Keratinocyte (primary cell): ENCODE measurements at regions not wholly inside any gene's neighbourhood (a gene's known extent, or its start where the extent isn't known, plus 50 kb on each side); places are given as distances from the start of the nearest gene placed in this dataset.

Source experiments
- DNase-seq: peaks from one replicate; pipeline ENCODE4 v3.0.0-alpha.2; 2011; ENCODE audit warnings: low read depth, missing footprints, low spot score
- FAIRE-seq: peaks from 2 replicates; lab custom pipeline; 2011; peaks lifted over from hg19 to GRCh38; lab: Jason Lieb, UNC
- H2AFZ ChIP-seq: 2 replicates; pipeline ENCODE4 v1.6.0; 2012; ENCODE audit warnings: low read length, control low read depth, inconsistent platforms; ENCODE audit not compliant: control insufficient read depth
- H3K27ac ChIP-seq: 2 replicates; pipeline ENCODE4 v1.5.1; 2011; ENCODE audit warnings: low read length; ENCODE audit not compliant: control insufficient read depth, insufficient read depth
- H3K27me3 ChIP-seq: 3 replicates; pipeline ENCODE4 v1.6.0; 2011; ENCODE audit warnings: low read length; ENCODE audit not compliant: control insufficient read depth, insufficient read depth; ENCODE audit errors: extremely low read depth
- H3K36me3 ChIP-seq, 2 experiments: 2 replicates in 1 of 2; 3 replicates in 1 of 2; pipeline ENCODE4 v1.5.1; 2011; ENCODE audit warnings: low read length in 2 of 2, mild to moderate bottlenecking in 1 of 2; ENCODE audit not compliant: control insufficient read depth in 2 of 2, insufficient read depth in 2 of 2; ENCODE audit errors: extremely low read depth in 1 of 2
- H3K4me1 ChIP-seq: 3 replicates; pipeline ENCODE4 v1.5.1; 2011; ENCODE audit warnings: low read length; ENCODE audit not compliant: control insufficient read depth, insufficient read depth; ENCODE audit errors: extremely low read depth
- H3K4me2 ChIP-seq: 3 replicates; pipeline ENCODE4 v1.6.0; 2011; ENCODE audit warnings: low read depth, low read length; ENCODE audit not compliant: control insufficient read depth, insufficient read depth; ENCODE audit errors: extremely low read depth
- H3K4me3 ChIP-seq, 3 experiments: fragments of 200-600 bp in 1 of 3; sonication (generic) in 1 of 3; 2 replicates in 2 of 3; 3 replicates in 1 of 3; pipeline ENCODE4 v1.5.1; 2011 to 2016; ENCODE audit warnings: low read length in 3 of 3, mild to moderate bottlenecking in 3 of 3, control low read depth in 2 of 3, inconsistent platforms in 1 of 3, low read depth in 1 of 3, mixed read lengths in 1 of 3, mixed run types in 1 of 3, moderate library complexity in 1 of 3; ENCODE audit not compliant: control insufficient read depth in 2 of 3, insufficient read depth in 2 of 3; ENCODE audit errors: extremely low read depth in 1 of 3
- H3K79me2 ChIP-seq: 2 replicates; pipeline ENCODE4 v1.6.0; 2012; ENCODE audit warnings: low read length; ENCODE audit not compliant: control insufficient read depth, insufficient read depth
- H3K9ac ChIP-seq: 3 replicates; pipeline ENCODE4 v1.6.0; 2011; ENCODE audit warnings: low read length; ENCODE audit not compliant: control insufficient read depth, insufficient read depth; ENCODE audit errors: extremely low read depth
- H3K9me1 ChIP-seq: 3 replicates; pipeline ENCODE4 v1.6.0; 2011; ENCODE audit warnings: low read length; ENCODE audit not compliant: control insufficient read depth, insufficient read depth; ENCODE audit errors: extremely low read depth
- H3K9me3 ChIP-seq: 2 replicates; pipeline ENCODE4 v1.5.1; 2012; ENCODE audit warnings: low read depth, low read length; ENCODE audit not compliant: control insufficient read depth
- H4K20me1 ChIP-seq: 3 replicates; pipeline ENCODE4 v1.6.0; 2011; ENCODE audit warnings: low read length; ENCODE audit not compliant: control insufficient read depth, insufficient read depth; ENCODE audit errors: extremely low read depth
- EZH2 ChIP-seq: IDR thresholded peaks from one replicate; pipeline ENCODE4 v1.6.1; 2012; ENCODE audit warnings: inconsistent platforms, mild to moderate bottlenecking, low read length, moderate library complexity
- dilution Hi-C: fragments of 300-500 bp; cut with MboI; formaldehyde crosslinking; loops from one replicate; pipeline ENCODE4 v1.7.0; 2020; ENCODE audit warnings: low sequenced_read_pairs; ENCODE audit not compliant: extremely low pct_ligation_motif_present
- TF ChIP-seq, protein P1 (sequence below), 3 experiments: IDR thresholded peaks in 1 of 3; conservative IDR thresholded peaks in 1 of 3; optimal IDR thresholded peaks in 1 of 3; 2 replicates in 2 of 3; 3 replicates in 1 of 3; pipeline versions ENCODE3 to v1.5.1; 2011; ENCODE audit warnings: low read length in 3 of 3, mild to moderate bottlenecking in 3 of 3, moderate library complexity in 2 of 3, control low read depth in 1 of 3, inconsistent platforms in 1 of 3; ENCODE audit not compliant: insufficient read depth in 2 of 3; ENCODE audit errors: extremely low read depth in 1 of 3

DNA sequence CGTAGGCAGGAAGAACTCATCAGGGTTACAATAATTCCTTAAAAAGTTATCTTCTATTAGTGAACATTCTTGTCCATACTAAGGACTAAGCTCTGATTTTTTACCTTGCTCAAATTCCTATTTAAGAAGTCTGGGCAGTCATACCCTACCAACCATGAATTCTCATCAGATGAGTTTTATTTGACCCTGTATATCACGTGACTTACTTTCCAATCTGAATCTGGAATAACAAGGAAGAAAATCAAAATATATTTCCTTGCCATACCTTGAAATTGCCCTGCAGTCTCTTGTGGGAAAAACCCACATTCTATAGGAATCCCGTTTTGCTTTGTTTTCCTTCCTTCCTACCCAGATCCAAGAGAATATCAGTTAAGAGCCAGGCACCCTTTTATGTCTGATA, 352.7 kb downstream of the AKAIN1 start:
- no peak overlapping the region for H3K27ac ChIP-seq
- no peaks in the 10 kb centered on the region for H3K36me3 ChIP-seq
- H3K4me1 ChIP-seq: no peaks in the 10 kb centered on the region
- H3K27me3 ChIP-seq: no peaks in the 10 kb centered on the region
- TF ChIP-seq EZH2: no peak
- TF ChIP-seq, protein P1, sequence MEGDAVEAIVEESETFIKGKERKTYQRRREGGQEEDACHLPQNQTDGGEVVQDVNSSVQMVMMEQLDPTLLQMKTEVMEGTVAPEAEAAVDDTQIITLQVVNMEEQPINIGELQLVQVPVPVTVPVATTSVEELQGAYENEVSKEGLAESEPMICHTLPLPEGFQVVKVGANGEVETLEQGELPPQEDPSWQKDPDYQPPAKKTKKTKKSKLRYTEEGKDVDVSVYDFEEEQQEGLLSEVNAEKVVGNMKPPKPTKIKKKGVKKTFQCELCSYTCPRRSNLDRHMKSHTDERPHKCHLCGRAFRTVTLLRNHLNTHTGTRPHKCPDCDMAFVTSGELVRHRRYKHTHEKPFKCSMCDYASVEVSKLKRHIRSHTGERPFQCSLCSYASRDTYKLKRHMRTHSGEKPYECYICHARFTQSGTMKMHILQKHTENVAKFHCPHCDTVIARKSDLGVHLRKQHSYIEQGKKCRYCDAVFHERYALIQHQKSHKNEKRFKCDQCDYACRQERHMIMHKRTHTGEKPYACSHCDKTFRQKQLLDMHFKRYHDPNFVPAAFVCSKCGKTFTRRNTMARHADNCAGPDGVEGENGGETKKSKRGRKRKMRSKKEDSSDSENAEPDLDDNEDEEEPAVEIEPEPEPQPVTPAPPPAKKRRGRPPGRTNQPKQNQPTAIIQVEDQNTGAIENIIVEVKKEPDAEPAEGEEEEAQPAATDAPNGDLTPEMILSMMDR (optimal IDR thresholded peaks at IDR 0.05 in 1 of 3, IDR thresholded peaks at IDR 0.05 in 1 of 3, conservative IDR thresholded peaks at IDR 0.05 in 1 of 3; ENCODE audit: extremely low read depth in 1 of 3, insufficient read depth in 2 of 3, low read length in 3 of 3): no peak
- no peaks in the 10 kb centered on the region for H3K9me1 ChIP-seq
- H3K79me2 ChIP-seq: no peaks in the 10 kb centered on the region
- no peaks in the 10 kb centered on the region for H4K20me1 ChIP-seq
- dilution Hi-C loops: no loop called here
- H2AFZ ChIP-seq: no peak overlapping the region
- H3K9me3 ChIP-seq: no peaks in the 10 kb centered on the region
- FAIRE-seq (no peak), DNase-seq (no peak)
- no peak overlapping the region for H3K4me3 ChIP-seq
- no peak overlapping the region for H3K9ac ChIP-seq
- no peak overlapping the region for H3K4me2 ChIP-seq

- no peaks in the 10 kb centered on the region for H3K36me3 ChIP-seq
- H3K9me1 ChIP-seq: no peaks in the 10 kb centered on the region
- H3K9ac ChIP-seq: no peak overlapping the region
- FAIRE-seq (no peak), DNase-seq (no peak)
- H3K9me3 ChIP-seq: no peaks in the 10 kb centered on the region
- H3K4me3 ChIP-seq: no peak overlapping the region
- no peak overlapping the region for H3K27ac ChIP-seq
- TF ChIP-seq EZH2: no peak
- TF ChIP-seq, protein P1 (optimal IDR thresholded peaks at IDR 0.05 in 1 of 3, IDR thresholded peaks at IDR 0.05 in 1 of 3, conservative IDR thresholded peaks at IDR 0.05 in 1 of 3; ENCODE audit: extremely low read depth in 1 of 3, insufficient read depth in 2 of 3, low read length in 3 of 3): no peak
- H3K4me2 ChIP-seq: no peak overlapping the region
- no peaks in the 10 kb centered on the region for H3K79me2 ChIP-seq
- H2AFZ ChIP-seq: no peak overlapping the region
- no peaks in the 10 kb centered on the region for H4K20me1 ChIP-seq
- no peaks in the 10 kb centered on the region for H3K4me1 ChIP-seq
- dilution Hi-C loops: no loop called here
- no peaks in the 10 kb centered on the region for H3K27me3 ChIP-seq
Measured at GRCh38 chr18:4843771-4844170, 353.3 kb downstream of the AKAIN1 start.
